ENCODE measurements at regions not wholly inside any gene's neighbourhood (a gene's known extent, or its start where the extent isn't known, plus 50 kb on each side); places are given as distances from the start of the nearest gene placed in this dataset.

DNA sequence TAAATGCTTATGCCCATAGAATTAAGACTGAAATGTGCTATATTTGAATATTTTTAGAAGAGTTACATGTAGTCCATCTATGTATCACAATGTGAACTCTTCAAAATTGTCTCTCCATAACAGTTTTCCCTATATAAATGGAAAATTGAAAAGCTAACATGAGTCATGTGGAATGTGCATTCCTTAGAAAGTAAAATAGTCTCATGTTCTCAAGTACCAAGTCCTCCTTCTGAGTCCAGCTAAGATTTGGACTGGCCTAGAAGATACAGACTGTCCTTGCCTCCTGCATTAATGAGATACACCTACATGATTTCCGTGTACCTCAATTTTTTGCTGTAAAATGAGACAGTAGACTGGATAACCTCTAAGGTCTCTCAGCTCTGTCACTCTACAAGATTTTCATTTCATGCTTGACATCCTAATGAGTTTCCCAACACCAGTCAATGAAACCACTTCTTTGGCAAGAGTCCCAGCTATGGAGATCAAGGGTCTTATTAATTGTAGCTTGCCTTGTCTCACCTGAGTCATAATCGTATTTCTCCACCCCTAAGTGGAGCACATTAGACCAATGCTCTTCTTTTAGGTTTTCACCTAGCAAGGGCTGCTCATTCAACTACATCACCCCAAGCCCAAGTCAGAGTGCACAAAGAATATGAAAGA, 350.6 kb upstream of the IL12A start:
- no peak overlapping the region for H3K9ac ChIP-seq (ENCODE audit: low read depth in 2 of 2, low read length in 2 of 2)

DNA sequence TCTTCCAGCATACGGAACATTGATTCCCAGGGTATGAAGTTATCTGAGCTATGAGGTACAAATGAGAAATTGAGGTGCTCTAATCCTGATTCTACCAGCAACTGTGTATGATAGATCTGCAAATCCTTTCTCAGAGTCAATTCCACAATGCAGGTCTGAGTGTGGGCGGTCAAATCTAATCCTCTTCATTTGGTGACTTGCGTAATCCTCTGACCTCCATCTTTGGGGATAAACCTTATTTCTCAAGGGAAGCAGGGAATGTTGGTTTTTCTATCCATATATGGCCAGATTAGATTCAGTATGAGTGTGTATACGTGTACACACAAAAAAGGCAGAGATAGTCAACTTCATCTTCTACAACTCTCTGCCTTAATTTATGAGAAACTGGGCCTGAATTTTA, 348.4 kb upstream of the IL12A start:
- Histone ChIP-seq H3K27ac (no peak overlapping the region), H3K36me3 (no peaks in the 10 kb centered on the region), H3K9me3 (no peaks in the 10 kb centered on the region), H3K4me3 (no peak overlapping the region), H3K9ac (ENCODE audit: low read depth in 2 of 2, low read length in 2 of 2) (no peak overlapping the region), H3K4me1 (no peaks in the 10 kb centered on the region), H3K27me3 (no peaks in the 10 kb centered on the region)
- intact Hi-C loops (cut with DNase I) = no loop called here
- TF ChIP-seq, protein P1, sequence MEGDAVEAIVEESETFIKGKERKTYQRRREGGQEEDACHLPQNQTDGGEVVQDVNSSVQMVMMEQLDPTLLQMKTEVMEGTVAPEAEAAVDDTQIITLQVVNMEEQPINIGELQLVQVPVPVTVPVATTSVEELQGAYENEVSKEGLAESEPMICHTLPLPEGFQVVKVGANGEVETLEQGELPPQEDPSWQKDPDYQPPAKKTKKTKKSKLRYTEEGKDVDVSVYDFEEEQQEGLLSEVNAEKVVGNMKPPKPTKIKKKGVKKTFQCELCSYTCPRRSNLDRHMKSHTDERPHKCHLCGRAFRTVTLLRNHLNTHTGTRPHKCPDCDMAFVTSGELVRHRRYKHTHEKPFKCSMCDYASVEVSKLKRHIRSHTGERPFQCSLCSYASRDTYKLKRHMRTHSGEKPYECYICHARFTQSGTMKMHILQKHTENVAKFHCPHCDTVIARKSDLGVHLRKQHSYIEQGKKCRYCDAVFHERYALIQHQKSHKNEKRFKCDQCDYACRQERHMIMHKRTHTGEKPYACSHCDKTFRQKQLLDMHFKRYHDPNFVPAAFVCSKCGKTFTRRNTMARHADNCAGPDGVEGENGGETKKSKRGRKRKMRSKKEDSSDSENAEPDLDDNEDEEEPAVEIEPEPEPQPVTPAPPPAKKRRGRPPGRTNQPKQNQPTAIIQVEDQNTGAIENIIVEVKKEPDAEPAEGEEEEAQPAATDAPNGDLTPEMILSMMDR (IDR thresholded peaks at IDR 0.05) = no peak
- no peak for DNase-seq

More for the DNA sequence above, 350.6 kb upstream of the IL12A start:
- H3K4me1 ChIP-seq = no peaks in the 10 kb centered on the region
- no peaks in the 10 kb centered on the region for H3K27me3 ChIP-seq
- TF ChIP-seq, protein P1 (IDR thresholded peaks at IDR 0.05) = no peak
- H3K9me3 ChIP-seq = no peaks in the 10 kb centered on the region
- intact Hi-C loops (cut with DNase I) = no loop called here
- no peak overlapping the region for H3K4me3 ChIP-seq
- H3K27ac ChIP-seq = no peak overlapping the region
- H3K36me3 ChIP-seq = no peaks in the 10 kb centered on the region
- no peak for DNase-seq

DNA sequence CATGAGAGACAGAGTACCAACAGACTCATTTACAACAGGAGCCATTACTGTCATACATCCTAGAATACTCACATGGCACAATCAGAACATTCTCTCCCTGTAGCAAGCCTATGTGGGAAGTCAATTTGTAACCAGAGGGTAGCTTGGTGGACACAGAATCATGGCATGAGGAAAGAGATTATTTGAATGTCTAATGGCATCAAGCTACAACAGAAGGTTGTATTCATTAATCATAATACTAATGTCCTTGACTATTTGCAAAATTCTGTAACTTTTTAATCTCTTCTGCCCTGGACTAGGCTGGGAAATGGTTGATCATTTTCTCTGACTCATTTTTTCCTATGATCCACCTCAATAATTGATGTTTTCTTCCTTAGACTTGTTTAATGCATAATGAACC, 345.2 kb upstream of the IL12A start:
- intact Hi-C loops (cut with DNase I) = no loop called here
- H3K9me3 ChIP-seq = no peaks in the 10 kb centered on the region
- no peak overlapping the region for H3K4me3 ChIP-seq
- H3K36me3 ChIP-seq = no peaks in the 10 kb centered on the region
- DNase-seq = no peak
- H3K4me1 ChIP-seq = no peaks in the 10 kb centered on the region
- no peak overlapping the region for H3K9ac ChIP-seq (ENCODE audit: low read depth in 2 of 2, low read length in 2 of 2)
- no peak overlapping the region for H3K27ac ChIP-seq
- H3K27me3 ChIP-seq = no peaks in the 10 kb centered on the region
- TF ChIP-seq, protein P1 (IDR thresholded peaks at IDR 0.05) = no peak

DNA sequence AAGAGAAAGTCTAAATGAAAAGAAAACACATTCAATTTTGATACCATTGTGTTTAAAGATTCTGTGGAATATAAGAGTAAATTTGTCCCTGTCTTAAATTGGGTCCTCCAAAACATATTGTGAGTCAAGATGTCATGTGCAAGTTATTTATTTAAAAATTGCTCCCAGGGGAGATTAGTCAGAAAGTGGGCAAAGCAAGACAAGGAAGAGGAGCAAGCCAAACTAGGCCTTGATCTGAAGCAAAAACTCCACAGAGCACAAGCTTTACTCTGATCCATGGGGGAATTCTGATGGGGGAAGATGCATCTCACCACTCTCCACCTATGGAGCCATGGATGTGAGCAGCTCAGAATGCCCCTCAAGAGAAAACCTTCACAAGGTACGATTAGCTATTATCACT, 342.8 kb upstream of the IL12A start:
- no peak for DNase-seq
- no peak overlapping the region for H3K27ac ChIP-seq
- no peaks in the 10 kb centered on the region for H3K36me3 ChIP-seq
- H3K9ac ChIP-seq (ENCODE audit: low read depth in 2 of 2, low read length in 2 of 2) = no peak overlapping the region
- no peaks in the 10 kb centered on the region for H3K9me3 ChIP-seq
- intact Hi-C loops (cut with DNase I) = no loop called here
- H3K4me1 ChIP-seq = no peaks in the 10 kb centered on the region
- TF ChIP-seq, protein P1 (IDR thresholded peaks at IDR 0.05) = no peak
- H3K27me3 ChIP-seq = no peaks in the 10 kb centered on the region
- no peak overlapping the region for H3K4me3 ChIP-seq

DNA sequence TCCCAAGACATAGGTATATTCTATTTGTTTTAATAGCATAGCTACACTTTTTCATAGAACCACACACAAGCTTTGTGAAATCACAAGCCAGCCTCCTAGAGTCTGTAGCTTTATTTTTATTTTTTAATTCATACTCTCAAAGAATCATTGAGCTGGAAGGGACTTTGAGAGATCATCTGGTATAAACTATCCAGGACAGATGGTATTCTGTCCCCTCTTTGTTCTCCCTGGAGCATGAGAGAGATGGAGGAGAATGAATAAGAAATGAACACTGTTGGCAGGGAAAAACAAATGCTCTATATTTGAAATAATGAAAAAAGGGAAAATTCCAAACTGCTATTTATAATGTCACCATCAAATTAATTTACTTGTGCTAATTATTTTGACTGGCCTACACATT, 338.7 kb upstream of the IL12A start:
- intact Hi-C loops (cut with DNase I) = no loop called here
- Histone ChIP-seq H3K4me1 (no peaks in the 10 kb centered on the region), H3K27me3 (no peaks in the 10 kb centered on the region), H3K9me3 (no peaks in the 10 kb centered on the region), H3K36me3 (no peaks in the 10 kb centered on the region), H3K27ac (no peak overlapping the region), H3K4me3 (no peak overlapping the region), H3K9ac (ENCODE audit: low read depth in 2 of 2, low read length in 2 of 2) (no peak overlapping the region)
- TF ChIP-seq, protein P1 (IDR thresholded peaks at IDR 0.05) = no peak
- no peak for DNase-seq

All from colonic mucosa (tissue), 4 donors.